ENCODE measurements at regions not wholly inside any gene's neighbourhood (a gene's known extent, or its start where the extent isn't known, plus 50 kb on each side); places are given as distances from the start of the nearest gene placed in this dataset.
A peak's percentile ranks its signal among the peaks of the same experiment; 100 is the strongest.

DNA sequence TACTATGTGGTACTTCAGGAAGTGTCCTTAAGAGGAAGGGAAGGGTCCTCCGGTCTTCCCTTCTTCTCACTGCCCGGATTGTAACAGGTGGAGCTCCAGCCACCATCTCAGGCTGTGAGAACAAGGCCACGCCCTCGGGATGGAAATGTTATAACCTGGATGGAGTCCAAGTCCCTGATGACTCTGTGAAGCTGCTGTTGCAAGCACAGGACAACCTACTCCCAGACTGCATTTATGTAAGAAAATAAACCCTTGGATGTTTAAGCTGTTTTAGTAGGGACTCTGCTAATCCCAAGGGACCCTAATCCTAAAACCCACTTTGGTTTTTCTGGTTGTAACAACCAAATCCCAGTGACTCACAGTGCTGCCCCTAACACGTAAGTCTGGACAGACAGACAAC is 221.6 kb downstream of the ACTL7B start:
- POLR2A ChIA-PET = no interaction called here
- no peaks in the 10 kb centered on the region for H3K4me1 ChIP-seq (ENCODE audit: control insufficient read depth, insufficient read depth, low read length)
- no peaks in the 10 kb centered on the region for H3K36me3 ChIP-seq (ENCODE audit: control insufficient read depth in 2 of 2, insufficient read depth in 1 of 2, low read length in 2 of 2)
- TF ChIP-seq ZNF24 (tag by site-specific recombination; IDR thresholded peaks at IDR 0.05) = no peak
- TF ChIP-seq ZNF23 (tag by site-specific recombination; IDR thresholded peaks at IDR 0.05; ENCODE audit: borderline replicate concordance) = no peak
- TF ChIP-seq ZNF148 (tag by site-specific recombination; IDR thresholded peaks at IDR 0.05; ENCODE audit: borderline replicate concordance) = no peak
- TF ChIP-seq, protein P1, sequence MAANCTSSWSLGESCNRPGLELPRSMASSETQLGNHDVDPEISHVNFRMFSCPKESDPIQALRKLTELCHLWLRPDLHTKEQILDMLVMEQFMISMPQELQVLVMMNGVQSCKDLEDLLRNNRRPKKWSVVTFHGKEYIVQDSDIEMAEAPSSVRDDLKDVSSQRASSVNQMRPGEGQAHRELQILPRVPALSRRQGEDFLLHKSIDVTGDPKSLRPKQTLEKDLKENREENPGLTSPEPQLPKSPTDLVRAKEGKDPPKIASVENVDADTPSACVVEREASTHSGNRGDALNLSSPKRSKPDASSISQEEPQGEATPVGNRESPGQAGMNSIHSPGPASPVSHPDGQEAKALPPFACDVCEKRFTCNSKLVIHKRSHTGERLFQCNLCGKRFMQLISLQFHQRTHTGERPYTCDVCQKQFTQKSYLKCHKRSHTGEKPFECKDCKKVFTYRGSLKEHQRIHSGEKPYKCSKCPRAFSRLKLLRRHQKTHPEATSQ (tag by site-specific recombination; IDR thresholded peaks at IDR 0.05) = no peak
- TF ChIP-seq REPIN1 (tag by site-specific recombination; IDR thresholded peaks at IDR 0.05; ENCODE audit: low read depth) = no peak
- TF ChIP-seq ZNF768 (tag by site-specific recombination; IDR thresholded peaks at IDR 0.05) = no peak
- TF ChIP-seq ZNF660 (tag by site-specific recombination; IDR thresholded peaks at IDR 0.05) = 0 out of 2 replicates have a peak, but pooled peaks have one; percentile 41
- TF ChIP-seq SCRT2 (tag by site-specific recombination; IDR thresholded peaks at IDR 0.05) = peak; percentile 87
- TF ChIP-seq PRDM6 (tag by site-specific recombination; IDR thresholded peaks at IDR 0.05) = peak; percentile 39; the same call in 1 of the 2 replicates
- no peak for TF ChIP-seq ZNF354C (tag by site-specific recombination; IDR thresholded peaks at IDR 0.05; ENCODE audit: borderline replicate concordance, low read depth)
- TF ChIP-seq ZNF184 (tag by site-specific recombination; IDR thresholded peaks at IDR 0.05) = no peak
- TF ChIP-seq ZNF560 (tag by site-specific recombination; IDR thresholded peaks at IDR 0.05; ENCODE audit: borderline replicate concordance) = no peak
- TF ChIP-seq EGR2 (tag by site-specific recombination; IDR thresholded peaks at IDR 0.05; ENCODE audit: low read depth) = no peak
- TF ChIP-seq ZNF121 (tag by site-specific recombination; IDR thresholded peaks at IDR 0.05) = no peak
- no peak for TF ChIP-seq ZNF561 (tag by site-specific recombination; IDR thresholded peaks at IDR 0.05; ENCODE audit: borderline replicate concordance)
- TF ChIP-seq ZNF558 (tag by site-specific recombination; IDR thresholded peaks at IDR 0.05) = no peak
- TF ChIP-seq HOXC10 (CRISPR knock-in tag; IDR thresholded peaks at IDR 0.05) = no peak
- TF ChIP-seq ZSCAN16 (tag by site-specific recombination; IDR thresholded peaks at IDR 0.05) = no peak
- TF ChIP-seq SP2 (tag by site-specific recombination; IDR thresholded peaks at IDR 0.05) = no peak
- TF ChIP-seq SP3 (tag by site-specific recombination; IDR thresholded peaks at IDR 0.05) = no peak
- TF ChIP-seq ZNF623 (tag by site-specific recombination; IDR thresholded peaks at IDR 0.05) = no peak
- TF ChIP-seq ZNF654 (tag by site-specific recombination; IDR thresholded peaks at IDR 0.05; ENCODE audit: low read depth) = no peak
- no peak for TF ChIP-seq ZBTB48 (tag by site-specific recombination; IDR thresholded peaks at IDR 0.05)
- TF ChIP-seq ZEB2 (tag by site-specific recombination; IDR thresholded peaks at IDR 0.05) = no peak
- TF ChIP-seq ZNF366 (tag by site-specific recombination; conservative IDR thresholded peaks at IDR 0.05) = peak; percentile 38; the same call in 1 of the 2 replicates
- TF ChIP-seq ZBTB17 (tag by site-specific recombination; IDR thresholded peaks at IDR 0.05) = no peak
- no peak for TF ChIP-seq PRDM1 (tag by site-specific recombination; IDR thresholded peaks at IDR 0.05)
- TF ChIP-seq ZNF600 (tag by site-specific recombination; IDR thresholded peaks at IDR 0.05) = no peak
- no peak overlapping the region for H3K27ac ChIP-seq (ENCODE audit: extremely low read depth, low read depth, low read length)
- CTCF ChIA-PET = interaction anchor here (0.6 to 0.7 kb wide), 2 partner anchors 9 to 332 kb away, joined by 3 read pairs; no protein-coding TSS in a partner anchor
- no peaks in the 10 kb centered on the region for H3K9me3 ChIP-seq (ENCODE audit: control insufficient read depth, insufficient read depth, low read depth, low read length)
- no peak overlapping the region for H3K4me3 ChIP-seq (ENCODE audit: low read depth, low read length)
